ENCODE measurements at regions not wholly inside any gene's neighbourhood (a gene's known extent, or its start where the extent isn't known, plus 50 kb on each side); places are given as distances from the start of the nearest gene placed in this dataset.
A peak's percentile ranks its signal among the peaks of the same experiment; 100 is the strongest.

DNA sequence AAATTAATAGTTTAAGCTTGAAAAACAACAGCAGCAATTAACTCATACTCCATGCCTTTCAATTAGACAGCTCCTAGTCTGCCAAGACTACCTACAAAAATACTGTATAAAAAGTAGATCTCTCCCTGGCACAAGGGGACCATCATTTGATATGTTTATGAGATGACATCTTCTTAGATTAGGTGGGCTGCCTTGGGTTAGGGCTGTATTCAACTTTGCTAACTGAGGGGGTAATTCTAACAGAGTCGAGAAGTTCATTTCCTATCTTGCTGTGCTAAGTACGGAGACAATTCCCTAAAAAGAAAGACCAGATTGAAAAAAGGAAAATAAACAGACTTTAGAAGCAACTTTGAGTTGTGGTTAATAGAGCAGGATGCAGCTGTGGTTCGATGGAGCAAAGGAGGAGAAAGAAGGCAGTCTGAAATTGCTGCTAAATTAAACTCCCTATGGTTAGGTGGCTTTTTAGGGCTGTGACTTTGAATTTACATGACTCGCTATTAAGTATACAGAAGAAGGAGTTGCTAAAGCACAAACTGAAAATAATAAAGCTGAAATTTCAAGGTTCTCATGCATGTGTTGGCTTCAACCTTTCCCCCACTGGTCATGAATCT is 75.4 kb downstream of the CDC7 start:
- peaks cover 4% of the 10 kb centered on the region for H3K4me1 ChIP-seq (ENCODE audit: control insufficient read depth, insufficient read depth, low read length)
- WGBS (ENCODE audit: insufficient coverage), result 23% methylated on average over 2 of the region's 4 CpGs
- H3K36me3 ChIP-seq (ENCODE audit: control insufficient read depth, insufficient read depth, low read length), result no peaks in the 10 kb centered on the region
- no peak for DNase-seq
- H3K4me3 ChIP-seq (ENCODE audit: low read length), result no peak overlapping the region
- no peak overlapping the region for H3K27ac ChIP-seq (ENCODE audit: low read length)
- no peaks in the 10 kb centered on the region for H3K9me3 ChIP-seq (replicated peaks; ENCODE audit: control insufficient read depth, low read depth, low read length)
- H3K27me3 ChIP-seq (ENCODE audit: control insufficient read depth, insufficient read depth, low read length), result no peaks in the 10 kb centered on the region

DNA sequence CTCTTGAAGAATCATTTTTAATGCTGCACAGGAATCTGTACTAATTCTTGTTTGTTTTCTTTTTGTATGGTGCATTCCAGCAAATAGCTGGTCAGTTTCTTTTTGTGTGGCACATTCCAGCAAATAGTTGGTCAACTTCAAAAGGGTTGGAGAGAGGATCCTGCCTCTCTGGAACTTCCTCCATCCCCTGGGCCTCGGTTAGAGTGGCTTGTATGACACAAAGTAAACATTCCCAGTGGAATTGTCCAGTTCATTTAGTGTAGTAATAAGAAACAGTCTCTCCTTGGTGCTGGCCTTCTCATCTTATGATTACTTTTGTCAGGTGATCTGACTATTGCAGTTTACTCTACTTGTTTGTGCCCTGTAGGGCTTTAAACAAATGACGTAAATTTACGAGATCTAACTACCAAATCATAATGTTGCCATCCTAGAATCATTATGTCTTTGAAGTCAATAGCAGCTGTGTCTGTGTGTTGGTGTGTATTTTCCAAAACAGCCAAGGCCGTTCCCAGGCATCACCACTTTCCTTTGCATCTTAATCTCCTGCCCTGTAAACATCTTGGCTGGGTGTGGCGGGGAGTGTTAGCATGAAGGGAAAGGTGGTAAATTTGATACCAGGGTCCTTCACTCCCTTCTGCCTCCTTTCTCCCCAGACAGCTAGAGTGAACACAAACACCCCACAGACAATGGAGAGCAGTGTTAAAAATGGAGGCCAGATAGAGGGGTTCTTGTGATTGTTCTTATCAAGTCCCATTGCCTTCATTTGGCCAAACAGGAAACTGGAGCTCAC is 77.9 kb downstream of the CDC7 start:
- Histone ChIP-seq H3K9me3 (replicated peaks; ENCODE audit: control insufficient read depth, low read depth, low read length) (no peaks in the 10 kb centered on the region), H3K27ac (ENCODE audit: low read length) (no peak overlapping the region), H3K4me3 (ENCODE audit: low read length) (no peak overlapping the region), H3K4me1 (ENCODE audit: control insufficient read depth, insufficient read depth, low read length) (peaks cover 5% of the 10 kb centered on the region), H3K27me3 (ENCODE audit: control insufficient read depth, insufficient read depth, low read length) (peaks cover 2% of the 10 kb centered on the region), H3K36me3 (ENCODE audit: control insufficient read depth, insufficient read depth, low read length) (no peaks in the 10 kb centered on the region)
- no peak for DNase-seq
- WGBS (ENCODE audit: insufficient coverage), result no CpG with 5 or more reads among the region's 5 CpGs

DNA sequence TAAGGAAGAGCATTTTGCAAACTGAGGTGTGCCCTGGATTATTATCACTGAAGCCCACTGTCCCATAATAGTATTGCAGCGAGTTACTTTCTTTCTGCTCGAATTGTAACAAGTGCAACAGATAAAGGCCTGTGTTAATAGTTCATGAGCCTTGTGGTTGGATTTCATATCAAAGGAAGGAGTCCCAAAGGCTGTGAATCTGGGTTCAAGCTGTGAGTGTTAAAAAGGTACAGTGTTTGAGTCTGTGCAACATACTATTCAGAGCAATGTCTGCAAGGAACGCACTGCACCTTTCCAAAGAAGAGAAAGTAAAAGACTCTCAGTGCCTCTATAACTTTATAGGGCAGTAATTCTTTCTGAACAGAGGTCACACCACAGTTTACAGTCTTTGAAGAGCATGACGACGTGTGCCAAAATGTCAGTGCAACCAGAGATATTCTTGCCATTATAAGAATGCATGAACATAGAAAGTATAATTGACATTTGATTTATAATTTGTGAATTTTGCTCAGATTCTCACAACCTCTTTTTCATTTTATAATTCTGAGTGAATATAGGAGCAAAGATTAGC is 79.1 kb downstream of the CDC7 start:
- no peaks in the 10 kb centered on the region for H3K36me3 ChIP-seq (ENCODE audit: control insufficient read depth, insufficient read depth, low read length)
- DNase-seq, result no peak
- no peaks in the 10 kb centered on the region for H3K9me3 ChIP-seq (replicated peaks; ENCODE audit: control insufficient read depth, low read depth, low read length)
- H3K27ac ChIP-seq (ENCODE audit: low read length), result no peak overlapping the region
- H3K4me3 ChIP-seq (ENCODE audit: low read length), result no peak overlapping the region
- peaks cover 2% of the 10 kb centered on the region for H3K27me3 ChIP-seq (ENCODE audit: control insufficient read depth, insufficient read depth, low read length)
- H3K4me1 ChIP-seq (ENCODE audit: control insufficient read depth, insufficient read depth, low read length), result peaks cover 6% of the 10 kb centered on the region
- WGBS (ENCODE audit: insufficient coverage), result 100% methylated on average over 1 of the region's 5 CpGs

DNA sequence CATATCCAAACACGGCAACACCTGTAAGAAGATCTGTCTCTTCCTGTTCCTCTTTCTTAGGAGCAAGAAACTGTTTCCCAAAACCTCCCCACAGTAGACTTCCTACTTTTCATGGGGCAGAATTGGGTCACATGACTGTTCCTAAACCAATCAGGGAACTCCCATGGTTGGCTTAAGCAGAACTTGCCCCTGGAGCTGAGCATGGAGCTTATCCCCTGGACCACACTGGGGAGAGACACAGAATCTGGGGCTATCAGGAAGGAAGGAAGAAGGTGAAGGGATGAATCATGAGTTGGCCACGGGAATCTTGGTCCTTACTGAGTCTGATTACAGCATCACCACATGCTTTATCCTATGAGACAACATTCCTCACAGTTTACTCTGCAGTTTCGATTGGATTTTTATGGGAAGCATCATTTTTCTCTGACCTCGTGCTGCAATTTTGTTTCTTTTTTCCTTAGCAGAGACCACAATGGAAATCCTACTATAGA is 81.8 kb downstream of the CDC7 start:
- WGBS (ENCODE audit: insufficient coverage), result 92% methylated on average over 1 of the region's 4 CpGs
- DNase-seq, result peak; percentile 85
- Histone ChIP-seq H3K4me1 (ENCODE audit: control insufficient read depth, insufficient read depth, low read length) (peaks cover 6% of the 10 kb centered on the region), H3K36me3 (ENCODE audit: control insufficient read depth, insufficient read depth, low read length) (no peaks in the 10 kb centered on the region), H3K4me3 (ENCODE audit: low read length) (no peak overlapping the region), H3K27ac (ENCODE audit: low read length) (no peak overlapping the region), H3K9me3 (replicated peaks; ENCODE audit: control insufficient read depth, low read depth, low read length) (no peaks in the 10 kb centered on the region), H3K27me3 (ENCODE audit: control insufficient read depth, insufficient read depth, low read length) (peaks cover 5% of the 10 kb centered on the region)

DNA sequence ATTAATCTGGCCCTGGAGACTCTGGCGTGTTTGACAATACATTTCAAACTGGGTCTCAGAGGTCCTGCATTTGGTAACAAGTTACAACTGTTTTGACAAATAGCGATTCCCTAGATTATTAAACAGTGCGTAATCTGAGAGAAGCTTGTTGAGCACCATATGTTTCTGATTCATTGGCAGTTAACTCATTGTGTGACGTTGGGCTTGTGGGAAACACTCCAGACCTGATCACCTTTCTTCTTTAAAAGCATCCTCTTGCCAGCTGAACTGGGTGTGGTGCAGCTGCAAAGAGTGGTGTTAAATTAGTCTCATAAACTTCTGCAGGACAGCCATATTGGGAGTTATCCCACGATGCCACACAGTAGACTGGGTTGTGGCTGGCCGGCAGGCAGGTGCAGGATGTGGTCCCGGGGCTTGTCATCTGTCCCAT is 82.7 kb downstream of the CDC7 start:
- H3K36me3 ChIP-seq (ENCODE audit: control insufficient read depth, insufficient read depth, low read length), result no peaks in the 10 kb centered on the region
- H3K27ac ChIP-seq (ENCODE audit: low read length), result no peak overlapping the region
- peaks cover 5% of the 10 kb centered on the region for H3K27me3 ChIP-seq (ENCODE audit: control insufficient read depth, insufficient read depth, low read length)
- no peak overlapping the region for H3K4me3 ChIP-seq (ENCODE audit: low read length)
- 18% methylated on average over 5 of the region's 7 CpGs for WGBS (ENCODE audit: insufficient coverage)
- H3K9me3 ChIP-seq (replicated peaks; ENCODE audit: control insufficient read depth, low read depth, low read length), result no peaks in the 10 kb centered on the region
- peaks cover 6% of the 10 kb centered on the region for H3K4me1 ChIP-seq (ENCODE audit: control insufficient read depth, insufficient read depth, low read length)
- peak; percentile 33 for DNase-seq

DNA sequence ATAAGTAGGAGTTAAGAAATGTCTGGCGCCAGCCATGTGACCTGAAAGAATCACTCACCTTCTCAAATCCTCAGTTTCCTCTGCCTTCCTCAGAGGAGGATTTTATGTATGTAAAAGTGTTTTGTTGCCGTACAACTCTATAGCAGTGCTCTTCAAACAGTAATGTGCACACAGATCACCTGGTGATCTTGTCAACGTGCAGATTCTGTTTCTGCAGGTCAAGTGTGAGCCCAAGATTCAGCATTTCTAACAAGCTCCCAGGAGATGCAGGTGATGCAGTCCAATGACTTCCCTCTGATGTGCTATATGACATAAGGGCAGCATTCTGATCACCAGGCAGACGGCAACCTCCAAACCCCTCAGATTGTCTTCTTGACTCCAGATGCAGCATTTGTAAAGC is 83.7 kb downstream of the CDC7 start:
- Histone ChIP-seq H3K27me3 (ENCODE audit: control insufficient read depth, insufficient read depth, low read length) (peaks cover 5% of the 10 kb centered on the region), H3K4me3 (ENCODE audit: low read length) (no peak overlapping the region), H3K9me3 (replicated peaks; ENCODE audit: control insufficient read depth, low read depth, low read length) (no peaks in the 10 kb centered on the region), H3K36me3 (ENCODE audit: control insufficient read depth, insufficient read depth, low read length) (no peaks in the 10 kb centered on the region), H3K4me1 (ENCODE audit: control insufficient read depth, insufficient read depth, low read length) (peaks cover 6% of the 10 kb centered on the region), H3K27ac (ENCODE audit: low read length) (no peak overlapping the region)
- 71% methylated on average over 1 of the region's 4 CpGs for WGBS (ENCODE audit: insufficient coverage)
- no peak for DNase-seq

DNA sequence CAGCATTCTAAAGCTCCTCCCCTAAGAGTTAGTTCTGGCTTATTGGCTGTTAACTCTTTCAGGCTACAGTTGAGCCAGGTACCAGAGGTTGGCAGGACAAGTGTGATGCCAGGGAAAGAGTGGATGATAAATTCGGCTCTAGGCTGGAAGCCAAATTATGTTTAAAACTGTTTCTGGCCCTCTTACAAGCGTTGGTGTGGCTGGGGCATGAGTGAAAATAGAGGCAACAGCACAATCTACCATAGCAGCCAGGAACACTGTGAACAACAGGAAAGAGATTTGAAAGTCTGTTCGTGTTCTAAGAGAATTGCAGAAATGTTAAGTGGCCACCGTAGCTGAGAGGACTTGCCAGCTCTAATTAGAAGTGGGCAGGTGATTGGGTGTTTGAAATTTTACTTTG is 84.2 kb downstream of the CDC7 start:
- Histone ChIP-seq H3K9me3 (replicated peaks; ENCODE audit: control insufficient read depth, low read depth, low read length) (no peaks in the 10 kb centered on the region), H3K27me3 (ENCODE audit: control insufficient read depth, insufficient read depth, low read length) (peaks cover 5% of the 10 kb centered on the region), H3K4me1 (ENCODE audit: control insufficient read depth, insufficient read depth, low read length) (peaks cover 6% of the 10 kb centered on the region), H3K36me3 (ENCODE audit: control insufficient read depth, insufficient read depth, low read length) (no peaks in the 10 kb centered on the region), H3K27ac (ENCODE audit: low read length) (no peak overlapping the region), H3K4me3 (ENCODE audit: low read length) (no peak overlapping the region)
- WGBS (ENCODE audit: insufficient coverage), result 49% methylated on average over 2 of the region's 4 CpGs
- no peak for DNase-seq

DNA sequence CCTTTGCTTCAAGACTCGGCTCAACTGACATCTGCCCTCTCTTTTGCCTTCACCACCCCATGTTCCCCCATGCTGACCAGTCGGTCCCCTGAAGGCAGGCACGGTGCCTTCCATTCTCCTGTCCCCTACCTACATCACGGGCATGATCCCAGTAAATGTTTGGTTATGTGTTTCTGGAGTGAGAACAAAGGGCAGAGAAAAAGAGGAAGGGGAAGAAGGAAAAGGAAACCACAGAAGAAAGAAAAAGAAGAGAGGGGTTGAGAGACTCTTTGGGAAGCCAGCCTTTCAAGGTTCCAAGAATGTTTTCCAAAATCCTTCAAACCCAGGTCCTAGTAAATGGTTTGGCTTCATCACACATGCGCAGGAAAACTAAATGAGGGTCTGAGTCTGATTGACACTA is 84.9 kb downstream of the CDC7 start:
- no peak for DNase-seq
- Histone ChIP-seq H3K36me3 (ENCODE audit: control insufficient read depth, insufficient read depth, low read length) (no peaks in the 10 kb centered on the region), H3K27me3 (ENCODE audit: control insufficient read depth, insufficient read depth, low read length) (peaks cover 5% of the 10 kb centered on the region), H3K27ac (ENCODE audit: low read length) (no peak overlapping the region), H3K4me3 (ENCODE audit: low read length) (no peak overlapping the region), H3K9me3 (replicated peaks; ENCODE audit: control insufficient read depth, low read depth, low read length) (no peaks in the 10 kb centered on the region), H3K4me1 (ENCODE audit: control insufficient read depth, insufficient read depth, low read length) (peaks cover 8% of the 10 kb centered on the region)
- 100% methylated on average over 1 of the region's 5 CpGs for WGBS (ENCODE audit: insufficient coverage)

DNA sequence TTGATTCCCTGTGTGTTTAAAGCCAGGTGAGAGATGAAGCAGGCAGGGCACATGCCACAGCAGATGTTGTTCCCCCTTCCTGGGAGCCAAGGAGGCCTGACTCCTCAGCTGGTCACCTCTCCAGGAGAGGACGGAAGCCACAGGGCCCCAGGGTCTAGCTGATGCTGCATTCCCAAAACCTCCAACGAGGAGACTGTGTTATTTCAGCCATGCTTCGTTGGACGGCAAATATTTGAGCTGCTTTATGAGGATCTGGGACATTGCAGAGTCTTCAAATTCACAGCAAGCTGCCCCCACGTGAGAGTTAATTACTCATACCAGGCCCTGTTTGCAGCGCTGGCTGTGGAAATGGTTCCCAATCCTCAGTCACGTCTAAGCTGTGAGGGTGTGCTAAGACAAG is 85.3 kb downstream of the CDC7 start:
- 69% methylated on average over 6 of the region's 7 CpGs for WGBS (ENCODE audit: insufficient coverage)
- no peak for DNase-seq
- no peak overlapping the region for H3K4me3 ChIP-seq (ENCODE audit: low read length)
- peaks cover 8% of the 10 kb centered on the region for H3K4me1 ChIP-seq (ENCODE audit: control insufficient read depth, insufficient read depth, low read length)
- H3K9me3 ChIP-seq (replicated peaks; ENCODE audit: control insufficient read depth, low read depth, low read length), result no peaks in the 10 kb centered on the region
- no peak overlapping the region for H3K27ac ChIP-seq (ENCODE audit: low read length)
- H3K36me3 ChIP-seq (ENCODE audit: control insufficient read depth, insufficient read depth, low read length), result no peaks in the 10 kb centered on the region
- peaks cover 5% of the 10 kb centered on the region for H3K27me3 ChIP-seq (ENCODE audit: control insufficient read depth, insufficient read depth, low read length)

DNA sequence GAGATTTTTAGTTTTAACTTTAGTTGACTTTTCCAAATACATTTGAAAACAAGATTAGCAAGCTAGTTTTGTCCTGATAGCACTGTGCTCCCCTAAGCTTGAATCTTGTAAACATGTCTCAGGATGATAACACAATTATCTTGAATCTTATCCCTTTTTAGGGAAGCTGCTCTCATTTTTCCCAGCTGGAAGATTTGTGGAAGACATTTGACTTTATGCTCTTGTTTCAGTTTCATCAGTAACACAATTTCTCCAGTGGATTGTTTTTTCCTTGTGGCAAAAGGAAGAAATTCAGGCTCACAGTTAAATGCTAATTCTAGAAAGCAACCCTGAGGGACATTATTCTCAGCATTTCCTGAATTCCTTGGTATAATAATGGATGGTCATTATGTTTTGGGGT is 88.8 kb downstream of the CDC7 start:
- no peak overlapping the region for H3K4me3 ChIP-seq (ENCODE audit: low read length)
- H3K27me3 ChIP-seq (ENCODE audit: control insufficient read depth, insufficient read depth, low read length), result peaks cover 3% of the 10 kb centered on the region
- no peaks in the 10 kb centered on the region for H3K9me3 ChIP-seq (replicated peaks; ENCODE audit: control insufficient read depth, low read depth, low read length)
- DNase-seq, result no peak
- H3K36me3 ChIP-seq (ENCODE audit: control insufficient read depth, insufficient read depth, low read length), result no peaks in the 10 kb centered on the region
- no peak overlapping the region for H3K27ac ChIP-seq (ENCODE audit: low read length)
- H3K4me1 ChIP-seq (ENCODE audit: control insufficient read depth, insufficient read depth, low read length), result peaks cover 3% of the 10 kb centered on the region
